Calu3 (cell line): ENCODE measurements at regions not wholly inside any gene's neighbourhood (a gene's known extent, or its start where the extent isn't known, plus 50 kb on each side); places are given as distances from the start of the nearest gene placed in this dataset.

Source experiments
- BruUV-seq: library from RNA; stranded (reverse); fragments of 400-500 nt; replicated peaks from 2 replicates; lab custom pipeline; 2021; lab: Mats Ljungman, UMichigan
- CTCF ChIA-PET: fragments of 300-600 bp; sonication (Branson Sonifier 250); formaldehyde crosslinking; loops from one replicate; lab custom pipeline; 2022; ENCODE audit warnings: antibody characterized with exemption; lab: Charles Lee
- DNase-seq: peaks from one replicate; pipeline ENCODE4 v3.0.0; 2022
- H3K27ac Mint-ChIP-seq: one replicate; pipeline ENCODE4 v1.8.0; 2022; ENCODE audit warnings: mixed read lengths; ENCODE audit not compliant: unreplicated experiment
- H3K27me3 Mint-ChIP-seq: one replicate; pipeline ENCODE4 v1.8.0; 2022; ENCODE audit warnings: mixed read lengths; ENCODE audit not compliant: unreplicated experiment
- H3K36me3 Mint-ChIP-seq: one replicate; pipeline ENCODE4 v1.8.0; 2022; ENCODE audit warnings: mild to moderate bottlenecking, moderate library complexity, mixed read lengths; ENCODE audit not compliant: insufficient read depth, unreplicated experiment
- H3K4me1 Mint-ChIP-seq: one replicate; pipeline ENCODE4 v1.8.0; 2022; ENCODE audit warnings: mild to moderate bottlenecking, low read depth, mixed read lengths; ENCODE audit not compliant: unreplicated experiment
- H3K4me3 Mint-ChIP-seq: one replicate; pipeline ENCODE4 v1.8.0; 2022; ENCODE audit warnings: mild to moderate bottlenecking, low read depth, moderate library complexity, mixed read lengths; ENCODE audit not compliant: unreplicated experiment
- H3K9me3 Mint-ChIP-seq: one replicate; pipeline ENCODE4 v1.8.0; 2022; ENCODE audit warnings: low read depth, mixed read lengths; ENCODE audit not compliant: unreplicated experiment
- CTCF ChIP-seq: fragments of 200-600 bp; IDR thresholded peaks from one replicate; pipeline ENCODE4 v1.8.0; 2022; ENCODE audit warnings: antibody characterized with exemption; ENCODE audit not compliant: unreplicated experiment
- intact Hi-C: fragments of 100-400 bp; cut with micrococcal nuclease; formaldehyde crosslinking; loops from one replicate; pipeline ENCODE4 v1.10.0; 2022; ENCODE audit not compliant: unreplicated experiment

DNA sequence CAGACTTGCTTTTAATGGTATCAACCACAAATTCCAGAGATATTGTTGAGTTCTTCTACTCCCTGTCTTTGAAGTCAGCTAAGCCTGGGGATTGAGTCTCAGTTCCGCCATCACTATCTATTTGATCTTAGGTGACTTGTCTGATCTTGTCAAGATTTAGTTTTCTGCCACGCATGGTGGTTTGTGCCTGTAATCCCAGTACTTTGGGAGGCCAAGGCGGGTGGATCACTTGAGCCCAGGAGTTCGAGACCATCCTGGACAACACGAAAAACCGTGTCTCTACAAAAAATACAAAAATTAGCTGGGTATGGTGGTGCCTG lies 376.9 kb downstream of the FGF9 start:
- intact Hi-C loops: no loop called here
- Mint-ChIP-seq H3K27me3 (peaks cover 12% of the 10 kb centered on the region), H3K9me3 (peaks cover 6% of the 10 kb centered on the region), H3K4me3 (no peak overlapping the region), H3K4me1 (no peaks in the 10 kb centered on the region), H3K27ac (no peak overlapping the region), H3K36me3 (no peaks in the 10 kb centered on the region)
- CTCF ChIA-PET: no interaction called here
- BruUV-seq: no TSS peak
- no peak for DNase-seq
- TF ChIP-seq CTCF: no peak

- H3K4me3 Mint-ChIP-seq: no peak overlapping the region
- intact Hi-C loops: no loop called here
- no peak overlapping the region for H3K27ac Mint-ChIP-seq
- no peaks in the 10 kb centered on the region for H3K4me1 Mint-ChIP-seq
- H3K27me3 Mint-ChIP-seq: peaks cover 12% of the 10 kb centered on the region
- DNase-seq: no peak
- no TSS peak for BruUV-seq
- H3K9me3 Mint-ChIP-seq: peaks cover 6% of the 10 kb centered on the region
- H3K36me3 Mint-ChIP-seq: no peaks in the 10 kb centered on the region
- no peak for TF ChIP-seq CTCF
- CTCF ChIA-PET: no interaction called here
These were observed 378.5 kb downstream of the FGF9 start for GRCh38 chr13:22049384-22049783.

DNA sequence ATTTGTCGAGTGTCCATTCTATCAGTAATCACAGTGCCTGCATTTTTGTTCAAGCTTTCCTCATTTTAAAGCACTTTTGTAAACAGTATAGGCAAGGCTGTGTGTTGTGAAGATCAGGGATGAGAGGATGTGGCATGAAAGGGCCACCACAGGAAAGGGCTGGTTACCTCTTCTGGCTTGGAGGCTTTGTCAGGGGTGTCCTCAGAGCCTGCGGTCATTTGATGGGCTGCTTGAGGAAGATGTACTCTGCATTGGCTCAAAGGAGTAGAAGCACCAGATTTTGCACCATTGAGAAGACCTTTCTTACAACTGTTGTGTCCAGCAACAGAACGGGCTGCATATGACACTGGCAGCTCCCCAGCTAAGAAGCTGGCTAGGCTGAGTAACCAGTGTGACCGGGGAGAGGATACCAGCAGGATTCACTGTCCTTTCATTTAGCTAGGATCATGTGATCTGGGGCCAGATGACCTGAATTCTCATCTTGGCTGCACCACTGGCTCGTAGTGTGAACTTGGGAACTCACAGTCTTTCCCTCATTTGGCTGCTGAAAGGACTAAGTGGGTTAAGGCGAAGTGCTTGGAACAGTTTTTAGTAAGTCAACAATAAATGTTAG lies 380.2 kb downstream of the FGF9 start:
- Mint-ChIP-seq H3K4me1 (no peaks in the 10 kb centered on the region), H3K9me3 (peaks cover 6% of the 10 kb centered on the region), H3K4me3 (no peak overlapping the region), H3K27ac (no peak overlapping the region), H3K27me3 (no peaks in the 10 kb centered on the region), H3K36me3 (no peaks in the 10 kb centered on the region)
- CTCF ChIA-PET: no interaction called here
- DNase-seq: no peak
- no TSS peak for BruUV-seq
- intact Hi-C loops: no loop called here
- no peak for TF ChIP-seq CTCF

DNA sequence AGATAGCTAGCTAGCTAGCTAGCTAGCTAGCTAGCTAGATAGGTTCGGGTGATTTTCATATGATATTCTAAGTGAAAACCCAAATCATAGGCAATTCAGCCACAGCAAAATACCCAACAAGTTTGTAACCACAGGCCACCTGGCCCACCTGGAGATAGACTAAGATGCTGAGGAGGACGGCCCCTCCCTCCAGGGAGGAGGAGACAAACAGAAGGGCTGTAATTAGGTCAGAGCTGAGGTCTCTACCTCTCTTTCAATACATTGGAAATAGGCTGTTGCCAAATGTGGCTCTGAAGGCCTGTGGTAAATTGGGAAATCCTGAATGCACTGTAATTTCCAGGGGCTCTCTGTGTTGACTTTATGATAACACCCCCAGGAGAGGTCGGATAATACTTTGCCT lies 382.2 kb downstream of the FGF9 start:
- Mint-ChIP-seq H3K9me3 (no peaks in the 10 kb centered on the region), H3K4me1 (no peaks in the 10 kb centered on the region), H3K27me3 (no peaks in the 10 kb centered on the region), H3K27ac (no peak overlapping the region), H3K4me3 (no peak overlapping the region), H3K36me3 (no peaks in the 10 kb centered on the region)
- no TSS peak for BruUV-seq
- CTCF ChIA-PET: no interaction called here
- intact Hi-C loops: no loop called here
- DNase-seq: no peak
- no peak for TF ChIP-seq CTCF
